PFSK-1 (cell line): ENCODE measurements at regions not wholly inside any gene's neighbourhood (a gene's known extent, or its start where the extent isn't known, plus 50 kb on each side); places are given as distances from the start of the nearest gene placed in this dataset.

Experiments used
- FOXP2 ChIP-seq: optimal IDR thresholded peaks from 2 replicates; pipeline ENCODE3; 2011; ENCODE audit warnings: borderline replicate concordance, control low read depth, inconsistent platforms; ENCODE audit not compliant: insufficient read depth; ENCODE audit errors: extremely low read length, extremely low read depth
- POLR2AphosphoS5 ChIP-seq: IDR thresholded peaks from 2 replicates; pipeline ENCODE4 v1.6.1; 2012; ENCODE audit warnings: low read depth, mild to moderate bottlenecking, control low read depth, low read length, moderate library complexity
- SIN3A ChIP-seq: IDR thresholded peaks from 2 replicates; pipeline ENCODE4 v1.6.1; 2012; ENCODE audit warnings: mild to moderate bottlenecking, low read length, moderate library complexity, borderline replicate concordance; ENCODE audit not compliant: insufficient read depth
- TAF1 ChIP-seq: IDR thresholded peaks from 2 replicates; pipeline ENCODE4 v1.6.1; 2012; ENCODE audit warnings: low read length, control low read depth, borderline replicate concordance; ENCODE audit not compliant: insufficient read depth
- TF ChIP-seq, protein P1 (sequence below), 2 experiments: IDR thresholded peaks; 2 replicates each; pipeline versions ENCODE4 v1.6.1 to v1.8.0; 2011 to 2012; ENCODE audit warnings: low read depth in 2 of 2, low read length in 2 of 2, control low read depth in 1 of 2, inconsistent platforms in 1 of 2, mild to moderate bottlenecking in 1 of 2, moderate library complexity in 1 of 2; ENCODE audit not compliant: insufficient read depth in 1 of 2

DNA sequence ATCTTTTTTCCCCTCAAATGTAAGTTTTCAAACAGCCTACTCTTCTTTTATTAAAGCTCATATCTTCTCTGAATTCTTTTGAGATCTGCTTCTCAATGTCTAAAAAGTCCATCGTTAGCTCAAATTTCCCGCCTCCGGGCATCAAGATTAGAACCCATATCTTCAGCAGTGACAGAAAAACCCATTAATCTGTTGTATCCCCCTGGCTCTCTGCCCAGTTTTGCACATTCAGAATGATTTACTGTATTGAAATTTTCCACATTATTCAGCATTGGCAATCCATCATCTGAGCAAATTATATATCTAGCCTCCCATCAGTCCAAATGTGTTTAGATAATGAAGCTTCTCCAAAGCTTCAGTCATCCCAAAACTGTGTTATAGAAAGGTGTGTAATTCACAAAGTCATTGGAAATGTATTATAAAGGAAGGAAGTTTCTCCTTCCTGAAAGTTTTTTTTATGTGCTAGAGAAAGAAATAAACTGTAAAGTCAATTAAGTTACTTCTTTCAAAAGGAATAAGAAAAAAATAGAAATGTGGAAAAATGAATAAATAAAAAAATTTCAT is 849.9 kb downstream of the MAT2B start:
- TF ChIP-seq, protein P1, sequence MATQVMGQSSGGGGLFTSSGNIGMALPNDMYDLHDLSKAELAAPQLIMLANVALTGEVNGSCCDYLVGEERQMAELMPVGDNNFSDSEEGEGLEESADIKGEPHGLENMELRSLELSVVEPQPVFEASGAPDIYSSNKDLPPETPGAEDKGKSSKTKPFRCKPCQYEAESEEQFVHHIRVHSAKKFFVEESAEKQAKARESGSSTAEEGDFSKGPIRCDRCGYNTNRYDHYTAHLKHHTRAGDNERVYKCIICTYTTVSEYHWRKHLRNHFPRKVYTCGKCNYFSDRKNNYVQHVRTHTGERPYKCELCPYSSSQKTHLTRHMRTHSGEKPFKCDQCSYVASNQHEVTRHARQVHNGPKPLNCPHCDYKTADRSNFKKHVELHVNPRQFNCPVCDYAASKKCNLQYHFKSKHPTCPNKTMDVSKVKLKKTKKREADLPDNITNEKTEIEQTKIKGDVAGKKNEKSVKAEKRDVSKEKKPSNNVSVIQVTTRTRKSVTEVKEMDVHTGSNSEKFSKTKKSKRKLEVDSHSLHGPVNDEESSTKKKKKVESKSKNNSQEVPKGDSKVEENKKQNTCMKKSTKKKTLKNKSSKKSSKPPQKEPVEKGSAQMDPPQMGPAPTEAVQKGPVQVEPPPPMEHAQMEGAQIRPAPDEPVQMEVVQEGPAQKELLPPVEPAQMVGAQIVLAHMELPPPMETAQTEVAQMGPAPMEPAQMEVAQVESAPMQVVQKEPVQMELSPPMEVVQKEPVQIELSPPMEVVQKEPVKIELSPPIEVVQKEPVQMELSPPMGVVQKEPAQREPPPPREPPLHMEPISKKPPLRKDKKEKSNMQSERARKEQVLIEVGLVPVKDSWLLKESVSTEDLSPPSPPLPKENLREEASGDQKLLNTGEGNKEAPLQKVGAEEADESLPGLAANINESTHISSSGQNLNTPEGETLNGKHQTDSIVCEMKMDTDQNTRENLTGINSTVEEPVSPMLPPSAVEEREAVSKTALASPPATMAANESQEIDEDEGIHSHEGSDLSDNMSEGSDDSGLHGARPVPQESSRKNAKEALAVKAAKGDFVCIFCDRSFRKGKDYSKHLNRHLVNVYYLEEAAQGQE (IDR thresholded peaks at IDR 0.05; ENCODE audit: insufficient read depth in 1 of 2, low read depth in 2 of 2, low read length in 2 of 2): no peak
- TF ChIP-seq FOXP2 (no peak), TAF1 (no peak), SIN3A (no peak), POLR2AphosphoS5 (no peak)

DNA sequence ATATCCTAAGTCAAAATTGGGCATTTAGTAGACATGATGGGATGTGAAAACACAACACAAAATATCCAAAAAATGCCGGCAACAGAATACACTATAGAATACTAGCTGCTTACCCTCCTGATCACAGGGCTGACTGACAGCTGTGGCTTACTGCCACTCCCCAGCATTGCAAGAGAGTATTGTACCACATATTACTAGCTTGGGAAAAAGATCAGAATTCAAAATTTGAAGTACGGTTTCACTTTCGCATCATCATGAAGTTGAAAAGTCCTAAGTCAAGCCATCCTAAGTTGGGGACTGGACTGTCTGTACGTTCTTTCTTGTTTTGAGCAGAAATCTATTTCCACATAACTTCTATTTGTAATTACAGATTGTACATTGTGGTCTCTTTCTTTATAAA is 851.4 kb downstream of the MAT2B start:
- TF ChIP-seq FOXP2 (no peak), POLR2AphosphoS5 (no peak), TAF1 (no peak)
- TF ChIP-seq, protein P1 (IDR thresholded peaks at IDR 0.05; ENCODE audit: insufficient read depth in 1 of 2, low read depth in 2 of 2, low read length in 2 of 2): no peak

DNA sequence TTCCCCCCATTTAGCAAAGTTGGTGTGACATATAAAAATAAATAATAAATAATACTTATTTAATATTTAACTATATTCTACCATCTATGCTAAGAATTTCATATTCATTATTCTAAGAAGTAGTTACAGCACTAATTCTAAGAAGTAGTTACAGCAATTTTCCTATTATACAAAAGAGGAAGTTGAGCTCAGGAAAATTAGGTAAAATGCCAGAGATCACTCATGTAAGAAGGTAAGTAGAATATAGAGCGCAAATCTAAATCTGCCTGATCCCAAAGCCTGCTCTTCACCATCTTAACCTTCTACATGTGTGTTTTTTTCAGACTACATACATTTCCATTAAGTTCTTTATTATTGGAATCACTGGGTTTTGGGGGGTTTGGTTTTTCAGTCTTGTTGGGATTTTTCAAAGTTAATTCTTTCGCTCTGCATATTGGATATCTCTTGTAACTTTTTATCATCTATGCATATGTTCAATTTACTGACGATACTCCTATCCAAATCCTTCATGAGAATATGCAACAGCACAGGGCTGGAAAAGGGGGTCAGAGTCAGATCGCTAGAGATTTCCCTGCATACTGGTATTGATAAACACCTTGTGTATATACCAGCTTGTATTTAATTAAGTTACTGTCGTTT is 852.1 kb downstream of the MAT2B start:
- TF ChIP-seq FOXP2 (no peak), POLR2AphosphoS5 (no peak), SIN3A (no peak), TAF1 (no peak)
- TF ChIP-seq, protein P1 (IDR thresholded peaks at IDR 0.05; ENCODE audit: insufficient read depth in 1 of 2, low read depth in 2 of 2, low read length in 2 of 2): no peak

DNA sequence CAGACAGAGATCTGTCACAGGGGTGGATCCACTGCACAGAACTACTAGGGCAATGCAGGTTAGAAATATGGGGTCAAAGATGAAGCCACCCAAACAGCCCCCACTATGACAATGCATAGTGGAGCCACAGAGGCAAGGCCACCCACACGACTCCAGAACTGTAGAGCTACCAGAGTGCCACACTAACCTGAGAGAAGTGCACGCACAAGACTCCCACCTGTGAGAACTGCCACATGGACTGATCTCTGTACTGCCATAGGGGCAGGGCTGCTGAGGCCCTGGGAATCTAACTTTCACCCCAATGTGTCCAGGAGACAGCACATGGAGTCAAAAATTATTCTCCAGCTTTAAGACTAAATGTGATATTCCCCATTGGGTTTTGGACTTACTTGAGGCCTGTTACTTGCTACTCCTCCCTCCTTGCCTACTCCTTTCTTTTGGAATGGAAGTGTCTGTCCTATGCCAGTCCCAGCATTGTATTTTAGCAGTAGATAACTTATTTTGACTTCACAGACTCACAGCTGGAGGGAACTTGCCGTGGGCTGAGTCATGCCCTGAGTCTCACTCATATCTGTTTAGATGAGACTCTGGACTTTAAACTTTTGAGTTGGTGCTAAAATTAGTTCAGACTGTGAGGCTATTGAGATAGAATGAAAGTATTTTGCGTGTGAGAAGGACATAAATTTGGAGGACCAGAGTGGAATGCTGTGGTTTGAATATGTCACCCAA is 853.3 kb downstream of the MAT2B start:
- TF ChIP-seq FOXP2 (no peak), TAF1 (no peak), SIN3A (no peak), POLR2AphosphoS5 (no peak)
- TF ChIP-seq, protein P1 (IDR thresholded peaks at IDR 0.05; ENCODE audit: insufficient read depth in 1 of 2, low read depth in 2 of 2, low read length in 2 of 2): no peak
